A673 (cell line): ENCODE measurements at regions not wholly inside any gene's neighbourhood (a gene's known extent, or its start where the extent isn't known, plus 50 kb on each side); places are given as distances from the start of the nearest gene placed in this dataset.

Experiments
- CTCF ChIP-seq: fragments of 300-800, 200-600 bp; sonication (generic); conservative IDR thresholded peaks from 2 replicates; pipeline ENCODE4 v1.5.1; 2017; ENCODE audit warnings: low read depth, mild to moderate bottlenecking, antibody characterized with exemption, low read length, moderate library complexity, mixed read lengths
- EZH2 ChIP-seq: fragments of 200-600 bp; sonication (generic); IDR thresholded peaks from 2 replicates; pipeline ENCODE4 v1.6.1; 2017; ENCODE audit warnings: borderline replicate concordance, low read depth, mild to moderate bottlenecking, mixed read lengths, antibody characterized with exemption, low read length; ENCODE audit not compliant: poor library complexity, severe bottlenecking

GRCh38 chr11:129658526-129658867 is 157.2 kb upstream of the TMEM45B start:
- no peak for TF ChIP-seq CTCF
- no peak for TF ChIP-seq EZH2
